ENCODE measurements at regions not wholly inside any gene's neighbourhood (a gene's known extent, or its start where the extent isn't known, plus 50 kb on each side); places are given as distances from the start of the nearest gene placed in this dataset.

GRCh38 chr9:726005-726404 lies 115.5 kb upstream of the DMRT1 start:
- TF ChIP-seq POLR2A (IDR thresholded peaks at IDR 0.05) (no peak), CTCF (IDR thresholded peaks at IDR 0.05) (no peak)

All from lower leg skin (tissue), 3 donors.